H1 (cell line): ENCODE measurements at regions not wholly inside any gene's neighbourhood (a gene's known extent, or its start where the extent isn't known, plus 50 kb on each side); places are given as distances from the start of the nearest gene placed in this dataset.

ENCODE experiments used
- JUND ChIP-seq: IDR thresholded peaks from 2 replicates; pipeline ENCODE4 v1.6.1; 2011; ENCODE audit warnings: mild to moderate bottlenecking, improper control_type of control experiment, low read length
- KDM5A ChIP-seq: fragments of 200-600 bp; IDR thresholded peaks from 2 replicates; pipeline ENCODE4 v1.7.1; 2012; ENCODE audit warnings: mild to moderate bottlenecking, low read length, inconsistent platforms, mixed read lengths
- NRF1 ChIP-seq: IDR thresholded peaks from 2 replicates; pipeline ENCODE4 v1.6.1; 2011; ENCODE audit warnings: mild to moderate bottlenecking, low read depth, low read length, improper control_type of control experiment
- ZNF274 ChIP-seq: IDR thresholded peaks from 2 replicates; pipeline ENCODE4 v1.7.0; 2012; ENCODE audit warnings: low read length, borderline replicate concordance; ENCODE audit errors: extremely low read depth

GRCh38 chr2:45176390-45176789 lies 167.1 kb upstream of the SIX2 start (continued):
- TF ChIP-seq ZNF274 (no peak), JUND (no peak), KDM5A (no peak), NRF1 (no peak)
